Peyer's patch (tissue), 4 donors: ENCODE measurements at regions not wholly inside any gene's neighbourhood (a gene's known extent, or its start where the extent isn't known, plus 50 kb on each side); places are given as distances from the start of the nearest gene placed in this dataset.

Source experiments
- DNase-seq, 3 donors: peaks; one replicate each; pipeline ENCODE4 v3.0.0-alpha.2; 2017 to 2019
- H3K27ac ChIP-seq, 4 donors: fragments of 200-600 bp; sonication (generic); one replicate each; pipeline ENCODE4 v1.5.1; 2016 to 2019
- H3K27me3 ChIP-seq, 2 donors: fragments of 200-600 bp; sonication (generic); one replicate each; pipeline ENCODE4 v1.5.1; 2019
- H3K36me3 ChIP-seq, 3 donors: fragments of 200-600 bp; sonication (generic); one replicate each; pipeline ENCODE4 v1.5.1; 2016 to 2019
- H3K4me1 ChIP-seq, 4 donors: fragments of 200-600 bp; sonication (generic); one replicate each; pipeline ENCODE4 v1.5.1; 2016 to 2019
- H3K4me3 ChIP-seq, 4 donors: fragments of 200-600 bp; sonication (generic); 1 replicate in 3 of 4; 2 replicates in 1 of 4; pipeline ENCODE4 v1.5.1; 2016 to 2019; ENCODE audit warnings: mild to moderate bottlenecking in 1 of 4
- H3K9me3 ChIP-seq, 4 donors: fragments of 200-600 bp; sonication (generic); one replicate each; pipeline ENCODE4 v1.5.1; 2016 to 2019; ENCODE audit warnings: mild to moderate bottlenecking in 1 of 4
- CTCF ChIP-seq, 6 experiments: fragments of 450-650 bp in 4 of 6; fragments of 200-600 bp in 2 of 6; sonication (generic) in 1 of 6; IDR thresholded peaks; one replicate each; pipeline ENCODE4 v1.5.1; 2017 to 2019; ENCODE audit warnings: antibody characterized with exemption in 6 of 6, mild to moderate bottlenecking in 3 of 6, moderate library complexity in 1 of 6
- POLR2A ChIP-seq, 2 donors: fragments of 450-650 bp; IDR thresholded peaks; one replicate each; pipeline ENCODE4 v1.5.1; 2017; ENCODE audit warnings: antibody characterized with exemption in 2 of 2, mild to moderate bottlenecking in 2 of 2, moderate library complexity in 2 of 2

GRCh38 chr3:145900056-145900829, 260.7 kb downstream of the PLOD2 start:
- TF ChIP-seq POLR2A (IDR thresholded peaks at IDR 0.05) (no peak), CTCF (IDR thresholded peaks at IDR 0.05) (no peak)
- DNase-seq, result no peak
- H3K4me1 ChIP-seq, result no peaks in the 10 kb centered on the region
- no peaks in the 10 kb centered on the region for H3K9me3 ChIP-seq
- H3K27ac ChIP-seq, result no peak overlapping the region
- H3K4me3 ChIP-seq, result no peak overlapping the region
- no peaks in the 10 kb centered on the region for H3K27me3 ChIP-seq
- H3K36me3 ChIP-seq, result no peaks in the 10 kb centered on the region

- Histone ChIP-seq H3K36me3 (no peaks in the 10 kb centered on the region), H3K4me3 (no peak overlapping the region), H3K27me3 (no peaks in the 10 kb centered on the region), H3K9me3 (no peaks in the 10 kb centered on the region), H3K4me1 (no peaks in the 10 kb centered on the region), H3K27ac (no peak overlapping the region)
- TF ChIP-seq CTCF (IDR thresholded peaks at IDR 0.05), result no peak
- no peak for TF ChIP-seq POLR2A (IDR thresholded peaks at IDR 0.05)
- no peak for DNase-seq
Measured at GRCh38 chr3:145902166-145902565, 258.8 kb downstream of the PLOD2 start.

GRCh38 chr3:145903472-145904013, 257.4 kb downstream of the PLOD2 start:
- Histone ChIP-seq H3K27me3 (no peaks in the 10 kb centered on the region), H3K4me1 (no peaks in the 10 kb centered on the region), H3K27ac (no peak overlapping the region), H3K36me3 (no peaks in the 10 kb centered on the region), H3K9me3 (no peaks in the 10 kb centered on the region), H3K4me3 (no peak overlapping the region)
- no peak for DNase-seq
- TF ChIP-seq CTCF (IDR thresholded peaks at IDR 0.05), result no peak
- TF ChIP-seq POLR2A (IDR thresholded peaks at IDR 0.05), result no peak

- DNase-seq, result no peak
- no peak overlapping the region for H3K4me3 ChIP-seq
- H3K27me3 ChIP-seq, result no peaks in the 10 kb centered on the region
- no peaks in the 10 kb centered on the region for H3K36me3 ChIP-seq
- no peak overlapping the region for H3K27ac ChIP-seq
- H3K4me1 ChIP-seq, result no peaks in the 10 kb centered on the region
- H3K9me3 ChIP-seq, result no peaks in the 10 kb centered on the region
- TF ChIP-seq POLR2A (IDR thresholded peaks at IDR 0.05) (no peak), CTCF (IDR thresholded peaks at IDR 0.05) (no peak)
Measured at GRCh38 chr3:145904138-145904537, 256.8 kb downstream of the PLOD2 start.

GRCh38 chr3:145906301-145906700, 254.7 kb downstream of the PLOD2 start:
- no peaks in the 10 kb centered on the region for H3K9me3 ChIP-seq
- H3K4me1 ChIP-seq, result no peaks in the 10 kb centered on the region
- no peaks in the 10 kb centered on the region for H3K36me3 ChIP-seq
- TF ChIP-seq POLR2A (IDR thresholded peaks at IDR 0.05), result no peak
- TF ChIP-seq CTCF (IDR thresholded peaks at IDR 0.05), result no peak
- H3K27me3 ChIP-seq, result no peaks in the 10 kb centered on the region
- H3K4me3 ChIP-seq, result no peak overlapping the region
- no peak for DNase-seq
- H3K27ac ChIP-seq, result no peak overlapping the region
